Testis (tissue), 2 donors: ENCODE measurements at regions not wholly inside any gene's neighbourhood (a gene's known extent, or its start where the extent isn't known, plus 50 kb on each side); places are given as distances from the start of the nearest gene placed in this dataset.

ENCODE experiments used
- CTCF ChIP-seq, 3 experiments: fragments of 450-650 bp in 2 of 3; fragments of 200-600 bp in 1 of 3; sonication (generic) in 1 of 3; IDR thresholded peaks; one replicate each; pipeline ENCODE4 v1.5.1; 2016 to 2019; ENCODE audit warnings: antibody characterized with exemption in 3 of 3, mild to moderate bottlenecking in 2 of 3, moderate library complexity in 1 of 3
- POLR2A ChIP-seq: fragments of 450-650 bp; IDR thresholded peaks from one replicate; pipeline ENCODE4 v1.6.1; 2017; ENCODE audit warnings: antibody characterized with exemption, mild to moderate bottlenecking, moderate library complexity

GRCh38 chr1:194362327-194362726, 1175.9 kb upstream of the B3GALT2 start:
- no peak for TF ChIP-seq CTCF (IDR thresholded peaks at IDR 0.05)
- no peak for TF ChIP-seq POLR2A
